Endodermal cell (in vitro differentiated cells): ENCODE measurements at regions not wholly inside any gene's neighbourhood (a gene's known extent, or its start where the extent isn't known, plus 50 kb on each side); places are given as distances from the start of the nearest gene placed in this dataset.
A peak's percentile ranks its signal among the peaks of the same experiment; 100 is the strongest.

ENCODE experiments used
- DNase-seq: peaks from one replicate; pipeline ENCODE4 v3.0.0-alpha.2; 2017
- H3K27ac ChIP-seq: 2 replicates; pipeline ENCODE4 v1.5.1; 2013; ENCODE audit warnings: mild to moderate bottlenecking, low read depth, low read length, moderate library complexity
- H3K27me3 ChIP-seq: 2 replicates; pipeline ENCODE4 v1.6.1; 2013; ENCODE audit warnings: mild to moderate bottlenecking, low read length, moderate library complexity; ENCODE audit not compliant: insufficient read depth, control insufficient read depth, poor library complexity, severe bottlenecking
- H3K36me3 ChIP-seq: 2 replicates; pipeline ENCODE4 v1.7.0; 2013; ENCODE audit warnings: mild to moderate bottlenecking, low read length, moderate library complexity; ENCODE audit not compliant: control insufficient read depth, insufficient read depth
- H3K4me1 ChIP-seq: one replicate; pipeline ENCODE4 v1.7.0; 2013; ENCODE audit warnings: low read length; ENCODE audit not compliant: control insufficient read depth, insufficient read depth
- H3K4me3 ChIP-seq: 2 replicates; pipeline ENCODE4 v1.5.1; 2013; ENCODE audit warnings: mild to moderate bottlenecking, low read length, moderate library complexity
- H3K9ac ChIP-seq: 2 replicates; pipeline ENCODE4 v1.6.1; 2013; ENCODE audit warnings: mild to moderate bottlenecking, low read length, moderate library complexity; ENCODE audit not compliant: poor library complexity, severe bottlenecking; ENCODE audit errors: extremely low read depth
- H3K9me3 ChIP-seq: 2 replicates; pipeline ENCODE4 v1.6.1; 2013; ENCODE audit warnings: mild to moderate bottlenecking, low read length, moderate library complexity; ENCODE audit not compliant: control insufficient read depth
- H3K27ac Mint-ChIP-seq: 2 replicates; pipeline ENCODE4 v1.8.0; 2020; ENCODE audit warnings: mixed read lengths
- H3K27me3 Mint-ChIP-seq: 2 replicates; pipeline ENCODE4 v1.8.0; 2021; ENCODE audit warnings: mild to moderate bottlenecking, mixed read lengths; ENCODE audit not compliant: insufficient read depth
- H3K36me3 Mint-ChIP-seq: 2 replicates; pipeline ENCODE4 v1.8.0; 2020; ENCODE audit warnings: low read depth, mixed read lengths
- H3K4me1 Mint-ChIP-seq: 2 replicates; pipeline ENCODE4 v1.8.0; 2020; ENCODE audit warnings: mixed read lengths
- H3K4me3 Mint-ChIP-seq: 2 replicates; pipeline ENCODE4 v1.8.0; 2020; ENCODE audit warnings: mild to moderate bottlenecking, moderate library complexity, mixed read lengths
- H3K9me3 Mint-ChIP-seq: 2 replicates; pipeline ENCODE4 v1.8.0; 2020; ENCODE audit warnings: mild to moderate bottlenecking, mixed read lengths
- WGBS, 2 experiments: methylation state at CpG; one replicate each; pipeline versions ENCODE4 v1.1.5 to v1.1.7; 2013; ENCODE audit warnings: missing lambda C conversion rate in 2 of 2, mixed read lengths in 1 of 2; ENCODE audit not compliant: insufficient coverage in 1 of 2, insufficient read length in 1 of 2; 5-methylcytosine and 5-hydroxymethylcytosine counted together
- TF ChIP-seq, protein P1 (sequence below): fragments of 200-600 bp; sonication (generic); conservative IDR thresholded peaks from 2 replicates; pipeline ENCODE4 v1.5.0; 2021; ENCODE audit warnings: antibody characterized with exemption, mild to moderate bottlenecking

DNA sequence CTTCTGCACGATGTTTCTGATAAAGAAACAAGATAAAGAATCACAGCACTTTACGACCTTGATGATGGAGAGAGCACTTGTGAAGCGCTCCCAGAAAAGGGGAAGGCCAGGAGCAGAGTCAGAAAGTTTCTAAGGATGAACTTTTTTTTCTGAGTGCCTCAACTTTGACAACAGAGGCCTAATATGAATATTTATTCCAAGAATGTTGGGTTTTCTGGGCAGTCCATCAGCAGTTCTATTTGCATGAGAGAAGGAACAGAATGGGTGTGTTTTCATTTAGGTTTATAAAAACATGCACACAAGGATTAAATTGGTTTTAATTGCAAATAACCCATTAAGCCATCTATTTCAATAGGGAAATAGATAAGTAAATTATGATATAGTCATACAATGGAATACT, 204.9 kb downstream of the SIM1 start:
- Mint-ChIP-seq H3K27ac (no peak overlapping the region), H3K4me1 (no peaks in the 10 kb centered on the region), H3K27me3 (no peaks in the 10 kb centered on the region), H3K36me3 (no peaks in the 10 kb centered on the region), H3K9me3 (no peaks in the 10 kb centered on the region), H3K4me3 (no peak overlapping the region)
- H3K9ac ChIP-seq = no peak overlapping the region
- H3K27ac ChIP-seq = no peak overlapping the region
- TF ChIP-seq, protein P1, sequence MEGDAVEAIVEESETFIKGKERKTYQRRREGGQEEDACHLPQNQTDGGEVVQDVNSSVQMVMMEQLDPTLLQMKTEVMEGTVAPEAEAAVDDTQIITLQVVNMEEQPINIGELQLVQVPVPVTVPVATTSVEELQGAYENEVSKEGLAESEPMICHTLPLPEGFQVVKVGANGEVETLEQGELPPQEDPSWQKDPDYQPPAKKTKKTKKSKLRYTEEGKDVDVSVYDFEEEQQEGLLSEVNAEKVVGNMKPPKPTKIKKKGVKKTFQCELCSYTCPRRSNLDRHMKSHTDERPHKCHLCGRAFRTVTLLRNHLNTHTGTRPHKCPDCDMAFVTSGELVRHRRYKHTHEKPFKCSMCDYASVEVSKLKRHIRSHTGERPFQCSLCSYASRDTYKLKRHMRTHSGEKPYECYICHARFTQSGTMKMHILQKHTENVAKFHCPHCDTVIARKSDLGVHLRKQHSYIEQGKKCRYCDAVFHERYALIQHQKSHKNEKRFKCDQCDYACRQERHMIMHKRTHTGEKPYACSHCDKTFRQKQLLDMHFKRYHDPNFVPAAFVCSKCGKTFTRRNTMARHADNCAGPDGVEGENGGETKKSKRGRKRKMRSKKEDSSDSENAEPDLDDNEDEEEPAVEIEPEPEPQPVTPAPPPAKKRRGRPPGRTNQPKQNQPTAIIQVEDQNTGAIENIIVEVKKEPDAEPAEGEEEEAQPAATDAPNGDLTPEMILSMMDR = no peak
- no peak overlapping the region for H3K4me3 ChIP-seq
- H3K27me3 ChIP-seq = no peaks in the 10 kb centered on the region
- H3K36me3 ChIP-seq = no peaks in the 10 kb centered on the region
- no peaks in the 10 kb centered on the region for H3K9me3 ChIP-seq
- WGBS, 2 experiments = 93 to 100% methylated on average over 3 of the region's 3 CpGs
- H3K4me1 ChIP-seq = no peaks in the 10 kb centered on the region
- no peak for DNase-seq

- Mint-ChIP-seq H3K9me3 (no peaks in the 10 kb centered on the region), H3K4me1 (no peaks in the 10 kb centered on the region), H3K36me3 (no peaks in the 10 kb centered on the region), H3K27ac (no peak overlapping the region), H3K4me3 (no peak overlapping the region), H3K27me3 (no peaks in the 10 kb centered on the region)
- Histone ChIP-seq H3K9me3 (no peaks in the 10 kb centered on the region), H3K4me3 (no peak overlapping the region), H3K27ac (no peak overlapping the region), H3K9ac (no peak overlapping the region), H3K27me3 (no peaks in the 10 kb centered on the region), H3K4me1 (no peaks in the 10 kb centered on the region), H3K36me3 (no peaks in the 10 kb centered on the region)
- 91 to 100% methylated on average over 1 to 2 of the region's 2 CpGs for WGBS, 2 experiments
- TF ChIP-seq, protein P1 = no peak
- no peak for DNase-seq
These were observed 206.0 kb downstream of the SIM1 start for GRCh38 chr6:100258752-100259151.

DNA sequence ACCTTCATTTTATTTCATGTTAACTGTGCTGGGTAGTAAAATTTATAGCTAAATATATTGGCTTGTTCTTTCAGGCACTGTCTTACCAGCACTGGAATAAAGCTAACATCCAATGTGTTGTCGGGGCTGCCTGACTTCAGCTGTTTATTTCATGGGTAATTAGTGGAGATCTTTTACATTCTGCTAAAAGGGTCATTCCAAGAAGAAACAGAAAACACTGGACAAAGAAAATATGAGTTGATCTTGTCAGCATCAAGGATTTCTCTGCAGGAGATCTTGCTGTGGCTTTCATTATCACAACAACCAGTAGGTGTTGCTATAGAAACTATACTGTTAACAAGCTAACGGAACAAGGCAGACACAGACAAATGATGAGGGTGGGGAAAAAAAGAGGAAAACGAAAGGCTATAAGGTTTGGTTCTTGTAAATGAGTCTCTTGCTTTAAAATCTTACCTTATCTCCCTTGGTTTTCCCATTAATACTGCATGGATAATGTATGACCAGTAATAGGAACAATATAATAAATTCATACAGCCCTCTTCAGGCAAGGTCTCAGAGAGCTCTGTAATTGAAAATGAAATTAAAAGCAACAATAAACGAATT, 206.8 kb downstream of the SIM1 start:
- no peak overlapping the region for H3K4me3 ChIP-seq
- DNase-seq = no peak
- 43 to 54% methylated on average over 3 to 4 of the region's 4 CpGs for WGBS, 2 experiments
- no peaks in the 10 kb centered on the region for H3K36me3 ChIP-seq
- H3K9ac ChIP-seq = no peak overlapping the region
- H3K27me3 ChIP-seq = no peaks in the 10 kb centered on the region
- Mint-ChIP-seq H3K4me1 (no peaks in the 10 kb centered on the region), H3K9me3 (no peaks in the 10 kb centered on the region), H3K27ac (no peak overlapping the region), H3K4me3 (no peak overlapping the region), H3K27me3 (no peaks in the 10 kb centered on the region), H3K36me3 (no peaks in the 10 kb centered on the region)
- H3K27ac ChIP-seq = no peak overlapping the region
- TF ChIP-seq, protein P1 = peak; percentile 39
- H3K9me3 ChIP-seq = no peaks in the 10 kb centered on the region
- H3K4me1 ChIP-seq = no peaks in the 10 kb centered on the region
